ENCODE measurements at regions not wholly inside any gene's neighbourhood (a gene's known extent, or its start where the extent isn't known, plus 50 kb on each side); places are given as distances from the start of the nearest gene placed in this dataset.

GRCh38 chr1:36585569-36586548, 103.1 kb upstream of the CSF3R start:
- TF ChIP-seq EGR1 (IDR thresholded peaks at IDR 0.05; ENCODE audit: low read depth in 2 of 2), result no peak
- TF ChIP-seq CTCF (IDR thresholded peaks at IDR 0.05; ENCODE audit: low read depth, low read length, missing input control), result no peak

Data from liver (tissue), 3 donors.